GM19452 (cell line): ENCODE measurements at regions not wholly inside any gene's neighbourhood (a gene's known extent, or its start where the extent isn't known, plus 50 kb on each side); places are given as distances from the start of the nearest gene placed in this dataset.
A peak's percentile ranks its signal among the peaks of the same experiment; 100 is the strongest.

Experiments
- ATAC-seq: cut with Tn5 transposase; IDR thresholded peaks from one replicate; pipeline ENCODE4 v1.9.1; 2021; ENCODE audit not compliant: unreplicated experiment

DNA sequence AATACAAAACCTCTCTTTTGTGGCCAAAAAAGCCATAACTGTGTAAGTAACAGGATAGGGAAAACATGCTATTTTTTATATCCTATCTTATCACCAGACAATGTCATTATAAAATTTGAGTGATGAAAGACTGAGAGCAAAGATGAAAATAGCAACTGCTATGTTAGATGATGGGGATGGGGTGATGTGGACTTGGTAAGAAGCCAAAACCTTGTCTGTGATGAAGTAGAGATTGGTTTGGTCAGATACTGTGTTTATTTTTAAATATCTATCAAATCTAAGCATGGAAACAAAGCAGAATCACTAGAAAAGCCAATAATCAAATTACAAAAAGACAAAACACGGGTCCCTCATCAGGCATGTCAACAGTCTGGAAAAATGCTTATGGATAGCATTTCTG is 631.1 kb upstream of the NR5A2 start:
- no peak for ATAC-seq

DNA sequence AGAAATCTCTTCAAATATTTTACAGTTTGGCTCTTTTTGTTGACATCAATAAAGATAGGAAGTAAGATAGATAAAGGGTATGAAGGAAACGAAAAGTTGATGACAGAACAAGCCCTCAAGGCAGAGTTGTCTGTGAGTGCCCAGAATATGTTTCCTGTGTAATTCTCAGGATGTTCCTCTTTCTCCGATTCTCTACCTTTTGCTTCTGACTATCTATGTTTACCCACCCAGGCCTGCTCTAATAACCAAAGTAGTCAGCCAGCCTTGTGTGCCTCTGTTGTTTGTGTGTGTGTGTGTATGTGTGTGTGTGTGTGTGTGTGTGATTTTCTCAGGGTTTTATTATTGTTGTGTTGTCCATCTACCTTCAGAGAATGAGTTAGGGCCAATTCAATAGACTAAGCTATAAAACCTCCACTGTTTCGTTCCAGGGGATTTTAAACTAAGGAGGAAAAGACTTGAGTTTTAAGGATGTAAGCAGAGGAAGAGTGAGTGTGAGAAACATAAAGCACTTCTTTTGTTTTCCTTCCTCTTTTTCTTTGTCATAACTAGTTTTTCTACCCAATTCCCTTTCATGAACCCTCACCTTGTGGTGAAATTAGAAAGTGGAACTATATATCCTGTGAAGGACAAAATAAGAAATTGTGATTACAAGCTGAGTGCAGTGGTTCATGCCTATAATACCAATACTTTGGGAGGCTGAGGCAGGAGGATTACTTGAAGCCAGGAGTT is 627.4 kb upstream of the NR5A2 start:
- ATAC-seq: peak; percentile 60

DNA sequence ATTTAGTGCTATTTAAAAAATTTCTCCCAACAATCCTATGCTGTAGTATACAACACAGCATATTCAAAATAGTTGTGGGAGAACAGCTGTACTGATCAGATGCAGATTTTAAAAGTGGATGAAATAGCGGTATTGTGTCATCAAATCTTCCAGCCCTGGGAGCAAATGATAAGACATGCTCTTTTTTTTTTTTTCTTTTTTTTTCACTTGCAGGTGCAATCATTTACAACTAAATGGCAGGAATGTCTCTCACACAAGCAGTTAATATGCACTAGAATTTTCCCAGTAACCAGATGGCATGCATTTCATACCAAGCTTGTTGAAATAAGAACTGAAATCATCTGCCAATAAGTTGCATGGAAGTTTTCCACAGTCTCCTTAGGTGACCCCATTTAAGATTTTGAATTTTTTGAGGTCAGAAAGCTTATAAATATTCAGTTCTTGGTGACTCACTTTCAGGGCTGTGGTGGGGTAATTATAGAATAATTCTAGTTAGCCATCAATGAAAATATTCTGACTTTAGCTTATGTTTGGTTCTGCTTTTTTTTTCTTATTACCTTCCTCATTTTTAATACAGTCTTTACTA is 623.9 kb upstream of the NR5A2 start:
- ATAC-seq: no peak

DNA sequence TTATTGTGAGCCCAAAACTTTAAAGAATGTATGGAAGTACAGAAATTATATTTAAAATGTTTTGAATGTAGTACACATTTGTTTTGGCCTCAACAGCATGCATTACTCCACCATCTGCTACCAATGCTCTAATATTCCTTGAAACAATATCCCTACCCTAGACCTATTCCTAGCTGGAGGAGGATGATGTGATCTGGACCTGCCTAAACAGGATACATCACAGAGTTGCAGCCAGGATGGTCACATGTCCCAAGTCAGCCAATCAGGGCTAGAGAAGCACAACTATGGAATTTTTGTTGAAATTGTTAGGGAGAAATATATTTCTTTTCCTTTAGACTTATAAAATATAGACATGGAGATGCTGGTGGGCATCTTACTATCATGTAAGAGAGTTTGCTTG is 623.3 kb upstream of the NR5A2 start:
- no peak for ATAC-seq

- ATAC-seq: no peak
These were observed 622.5 kb upstream of the NR5A2 start for GRCh38 chr1:199404976-199405375.

DNA sequence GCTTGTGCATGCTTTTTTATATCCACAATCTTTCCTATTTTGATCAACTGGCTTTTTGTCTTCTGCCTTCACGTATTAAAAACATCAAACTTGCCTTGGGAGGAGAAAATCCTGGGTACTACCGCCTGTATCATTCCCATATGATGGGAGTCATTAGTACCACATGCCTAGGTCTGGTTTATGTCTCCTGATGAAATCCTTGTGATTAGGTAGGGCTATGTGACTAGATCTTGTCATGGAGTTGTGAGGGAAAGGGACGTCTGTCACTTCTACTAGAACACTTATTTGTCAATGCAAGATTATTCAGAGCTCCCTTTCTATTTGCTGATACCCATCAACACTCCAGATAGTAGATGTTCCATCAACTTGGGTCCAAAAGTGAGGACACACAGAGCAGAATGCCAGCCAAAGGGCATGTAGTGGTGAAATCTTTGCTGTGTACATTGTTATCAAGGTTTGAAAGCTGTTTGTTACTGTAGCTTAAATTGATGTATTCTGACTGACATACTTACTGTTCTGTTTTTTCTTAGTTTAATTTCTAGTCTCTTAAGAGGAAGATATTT is 621.8 kb upstream of the NR5A2 start:
- no peak for ATAC-seq

DNA sequence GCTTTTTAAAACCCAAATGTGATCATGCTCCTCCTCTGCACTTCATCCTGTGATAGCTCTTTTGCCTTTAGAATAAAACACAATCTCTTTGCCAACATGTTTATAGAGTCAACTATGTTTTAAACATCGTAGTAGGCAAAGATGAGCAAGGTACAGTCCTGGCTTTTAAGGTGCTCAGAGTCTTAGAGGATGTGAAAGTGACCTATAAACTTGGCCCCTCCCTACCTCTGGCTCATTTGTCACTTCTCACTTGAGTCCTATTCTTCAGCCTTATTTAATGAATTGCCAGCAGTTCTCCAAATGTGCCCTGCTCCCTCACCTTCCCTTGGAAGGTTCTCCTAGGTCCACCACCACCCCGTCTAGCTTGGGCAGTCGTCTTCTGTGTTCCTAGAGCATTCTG is 617.0 kb upstream of the NR5A2 start:
- no peak for ATAC-seq

GRCh38 chr1:199411506-199411905 is 616.0 kb upstream of the NR5A2 start:
- ATAC-seq: no peak

DNA sequence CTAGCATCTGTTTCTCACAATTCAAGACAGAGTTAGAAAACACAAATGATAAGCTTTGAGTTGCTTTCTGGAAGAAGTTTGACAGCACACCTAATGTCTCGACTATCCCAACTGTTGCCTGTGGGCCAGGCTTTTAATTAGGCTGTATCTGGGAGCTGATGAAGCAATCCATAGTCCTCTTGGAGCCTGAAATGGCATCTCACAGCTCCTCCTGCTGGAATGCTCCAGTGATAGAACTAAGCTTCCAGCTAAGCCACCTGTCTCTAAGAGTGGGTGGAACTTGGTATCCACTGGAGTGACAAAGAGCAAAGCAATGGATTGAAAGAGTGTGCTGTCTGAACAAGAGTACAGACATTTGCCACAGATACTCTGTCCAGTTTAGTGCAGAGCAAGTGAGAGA is 605.3 kb upstream of the NR5A2 start:
- ATAC-seq: no peak

DNA sequence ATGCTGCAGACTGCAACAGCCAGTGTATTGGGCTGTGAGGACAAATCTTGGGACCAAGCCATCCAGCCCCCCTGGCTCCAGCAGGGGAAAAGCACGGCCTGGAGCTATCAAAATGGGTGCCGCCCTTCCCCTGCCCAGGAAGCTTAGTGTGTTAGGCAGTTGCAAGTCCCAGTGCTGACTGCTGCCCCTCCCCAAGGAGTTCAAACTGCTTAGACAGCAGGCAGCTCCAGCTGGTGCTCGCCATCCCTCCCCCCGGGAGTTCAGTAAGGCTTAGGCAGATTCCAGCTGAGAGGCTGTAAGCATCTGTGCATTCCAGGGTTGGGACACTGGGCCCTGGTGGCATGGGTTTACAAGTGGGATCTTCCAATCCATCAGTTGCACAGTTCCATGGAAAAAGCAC is 579.6 kb upstream of the NR5A2 start:
- ATAC-seq: no peak

DNA sequence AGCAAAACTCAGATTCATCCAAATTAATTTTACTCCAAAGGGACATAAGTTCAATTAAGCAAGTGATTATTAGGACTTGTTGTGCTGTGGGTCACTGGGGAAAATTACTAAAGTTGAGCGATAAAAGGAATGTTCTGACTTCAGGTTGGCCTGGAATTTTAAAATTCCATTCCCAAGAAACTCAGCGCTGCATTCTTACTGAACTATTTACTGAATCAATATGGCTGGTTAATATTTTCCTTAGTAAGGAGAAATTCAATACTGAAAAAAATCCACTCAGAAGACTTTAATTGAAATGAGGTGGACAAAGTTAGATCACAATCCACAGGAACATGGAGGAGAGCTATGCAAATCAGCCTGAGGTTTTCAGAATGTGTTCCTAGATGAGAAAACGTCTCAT is 578.9 kb upstream of the NR5A2 start:
- no peak for ATAC-seq

- no peak for ATAC-seq
These were observed 578.3 kb upstream of the NR5A2 start for GRCh38 chr1:199449221-199449620.

DNA sequence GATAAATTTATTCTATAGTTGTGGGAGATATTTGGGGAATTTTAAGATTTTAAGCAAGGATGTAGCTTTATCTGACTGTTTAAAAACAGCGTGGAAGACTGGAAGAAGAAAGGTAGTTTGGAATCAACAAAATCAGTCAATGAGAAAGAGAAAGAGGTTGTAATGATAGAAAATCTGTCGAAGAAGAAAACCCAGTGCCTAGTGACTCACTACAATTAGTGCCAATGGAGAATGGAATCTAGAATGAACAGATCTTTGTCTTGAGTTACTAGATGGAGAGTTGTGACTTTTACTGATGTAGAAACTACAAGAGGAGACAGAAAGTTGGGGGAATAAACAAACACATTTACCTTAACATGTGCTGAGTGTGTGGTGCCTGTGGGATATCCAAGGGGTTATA is 577.8 kb upstream of the NR5A2 start:
- ATAC-seq: no peak

DNA sequence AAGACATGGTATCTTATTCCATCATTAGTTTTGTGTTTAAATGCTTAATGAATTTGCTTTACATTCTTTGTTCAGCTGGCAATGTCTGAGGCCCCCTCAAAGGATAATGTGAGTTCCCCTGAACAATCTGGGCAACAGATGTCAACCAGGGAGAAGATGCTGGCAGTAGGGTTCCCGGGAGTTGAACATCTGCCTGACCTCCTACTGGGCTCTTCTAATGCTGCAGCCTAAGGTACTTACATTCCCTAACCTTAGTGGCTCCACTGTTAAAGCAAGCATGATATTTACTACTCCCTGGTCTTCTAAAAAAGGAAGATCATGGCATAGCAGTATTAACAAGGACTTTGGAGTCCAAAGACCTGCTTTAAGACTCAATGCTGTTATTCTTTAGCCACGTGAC is 574.9 kb upstream of the NR5A2 start:
- no peak for ATAC-seq

GRCh38 chr1:199453723-199454122 is 573.8 kb upstream of the NR5A2 start:
- ATAC-seq: no peak

DNA sequence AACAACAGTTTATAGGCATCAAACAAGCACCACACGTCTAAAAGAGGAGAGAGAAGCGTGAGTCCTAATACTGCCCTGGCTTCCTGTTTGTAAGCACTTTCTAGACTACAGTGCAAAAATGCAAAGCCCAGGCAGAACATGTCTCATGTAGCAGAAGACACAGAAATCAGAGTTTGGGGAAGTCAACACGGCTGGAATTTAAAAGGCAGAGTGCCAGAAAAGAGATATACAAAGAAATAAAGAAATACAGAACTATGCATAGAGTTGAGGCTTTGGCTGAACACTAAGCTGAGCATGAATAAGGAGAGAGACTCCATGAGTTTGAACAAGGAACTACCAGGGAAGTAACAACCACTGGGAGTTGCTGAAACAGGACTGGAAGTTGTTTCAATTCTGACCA is 566.6 kb upstream of the NR5A2 start:
- no peak for ATAC-seq

DNA sequence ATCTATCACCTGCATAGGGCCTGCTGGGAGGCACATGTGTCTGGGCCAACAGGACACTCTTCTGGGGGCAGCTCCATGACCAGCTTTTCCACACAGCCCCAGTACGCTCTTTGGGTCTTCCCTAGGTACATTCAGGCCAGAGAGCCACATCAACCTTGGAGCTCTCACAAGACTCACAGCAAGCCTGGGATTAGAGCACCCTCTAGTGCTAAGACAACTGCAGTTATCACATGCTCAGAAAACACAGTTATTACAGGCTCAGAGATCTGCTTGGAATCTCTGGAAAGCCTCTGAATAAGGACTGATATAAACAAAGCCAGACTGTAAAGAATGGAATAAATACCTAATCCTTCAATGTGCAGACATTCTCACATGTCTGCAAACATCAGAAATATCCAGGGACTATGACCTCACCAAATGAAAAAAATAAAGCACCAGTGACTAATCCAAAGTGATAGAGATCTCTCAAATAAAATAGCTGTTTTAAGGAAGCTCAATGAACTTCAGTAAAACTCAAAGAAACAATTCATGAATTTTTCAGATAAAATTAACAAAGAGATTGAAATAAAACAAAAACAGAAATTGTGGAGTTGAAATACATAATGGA is 563.9 kb upstream of the NR5A2 start:
- ATAC-seq: no peak

DNA sequence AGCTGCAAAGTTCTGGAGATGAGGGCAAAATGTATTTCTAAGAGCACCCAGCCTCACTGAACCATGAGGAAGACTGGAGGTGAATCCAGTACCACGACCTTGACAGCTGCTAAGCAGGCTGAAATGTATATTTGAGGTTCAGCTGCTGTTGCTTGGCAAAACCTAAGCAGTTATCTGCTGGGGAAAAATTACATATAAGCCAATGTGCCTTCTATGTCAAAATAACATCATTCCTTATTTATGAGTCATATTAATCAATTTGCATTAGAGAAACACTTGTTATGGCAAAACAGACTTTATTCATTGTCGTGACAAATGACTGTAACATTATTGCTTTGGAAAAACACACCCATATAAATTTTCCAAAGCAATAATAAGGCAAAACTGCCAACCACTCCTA is 560.5 kb upstream of the NR5A2 start:
- ATAC-seq: no peak

- no peak for ATAC-seq
These were observed 555.5 kb upstream of the NR5A2 start for GRCh38 chr1:199472018-199472417.

GRCh38 chr1:199472978-199473377 is 554.5 kb upstream of the NR5A2 start:
- ATAC-seq: no peak

DNA sequence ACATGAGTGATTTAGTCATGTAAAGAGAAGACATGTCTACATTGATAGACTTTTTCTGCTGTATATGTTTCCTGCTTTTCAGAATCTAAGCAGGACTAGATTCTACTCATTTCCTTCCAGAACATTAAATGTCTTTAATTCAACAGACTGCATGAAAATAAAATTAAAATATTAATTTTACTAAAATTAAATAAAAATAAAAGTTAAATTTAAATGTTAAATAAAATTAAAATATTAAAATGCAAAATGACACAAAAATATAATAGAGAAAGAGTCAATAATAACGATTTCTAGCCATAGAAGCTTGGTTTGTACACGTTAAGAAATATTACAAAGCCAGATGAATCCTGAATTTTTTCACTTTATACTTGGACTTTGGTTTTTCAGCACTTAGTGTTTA is 552.8 kb upstream of the NR5A2 start:
- ATAC-seq: no peak

- no peak for ATAC-seq
These were observed 545.1 kb upstream of the NR5A2 start for GRCh38 chr1:199482426-199482825.
